WTC11 (cell line): ENCODE measurements at regions not wholly inside any gene's neighbourhood (a gene's known extent, or its start where the extent isn't known, plus 50 kb on each side); places are given as distances from the start of the nearest gene placed in this dataset.

Source experiments
- ATAC-seq: fragments of 200-7000 bp; cut with Tn5 transposase; 2 replicates; pipeline ENCODE4 v1.10.0; 2021; ENCODE audit warnings: mild to moderate bottlenecking, moderate library complexity
- CTCF ChIA-PET: fragments of 300-600 bp; sonication (Branson Sonifier 250); formaldehyde crosslinking; loops from one replicate; lab custom pipeline; 2021; ENCODE audit warnings: antibody characterized with exemption; lab: Charles Lee
- POLR2A ChIA-PET: fragments of 350-600 bp; sonication (Branson Sonifier 250); formaldehyde crosslinking; loops from one replicate; lab custom pipeline; 2021; ENCODE audit warnings: antibody characterized with exemption; lab: Charles Lee
- DNase-seq: peaks from one replicate; pipeline ENCODE4 v3.0.0; 2021; ENCODE audit warnings: low spot score
- H3K27ac Mint-ChIP-seq: 2 replicates; pipeline ENCODE4 v1.8.0; 2021; ENCODE audit warnings: mixed read lengths
- H3K27me3 Mint-ChIP-seq: 2 replicates; pipeline ENCODE4 v1.8.0; 2021; ENCODE audit warnings: low read depth, mild to moderate bottlenecking, moderate library complexity, mixed read lengths
- H3K36me3 Mint-ChIP-seq: 2 replicates; pipeline ENCODE4 v1.8.0; 2021; ENCODE audit warnings: mixed read lengths
- H3K4me1 Mint-ChIP-seq: 2 replicates; pipeline ENCODE4 v1.8.0; 2022; ENCODE audit warnings: mixed read lengths
- H3K4me3 Mint-ChIP-seq: 2 replicates; pipeline ENCODE4 v1.8.0; 2021; ENCODE audit warnings: mild to moderate bottlenecking, moderate library complexity, mixed read lengths
- H3K9me3 Mint-ChIP-seq: 2 replicates; pipeline ENCODE4 v1.8.0; 2021; ENCODE audit warnings: mixed read lengths
- ATF1 ChIP-seq: sonication (generic); formaldehyde crosslinking; IDR thresholded peaks from 2 replicates; pipeline ENCODE4 v1.8.1; 2023; ENCODE audit warnings: mild to moderate bottlenecking, moderate library complexity, missing genetic modification reagents
- CREB1 ChIP-seq: sonication (generic); formaldehyde crosslinking; IDR thresholded peaks from 2 replicates; pipeline ENCODE4 v1.8.0; 2023; ENCODE audit warnings: mild to moderate bottlenecking, missing genetic modification reagents
- CREM ChIP-seq: sonication (generic); formaldehyde crosslinking; IDR thresholded peaks from 2 replicates; pipeline ENCODE4 v1.8.1; 2022; ENCODE audit warnings: mild to moderate bottlenecking, missing genetic modification reagents, moderate library complexity
- ELF4 ChIP-seq: sonication (generic); formaldehyde crosslinking; IDR thresholded peaks from 2 replicates; pipeline ENCODE4 v1.8.1; 2022; ENCODE audit warnings: low read depth, mild to moderate bottlenecking, moderate library complexity, missing genetic modification reagents
- ESRRA ChIP-seq: sonication (generic); formaldehyde crosslinking; IDR thresholded peaks from 2 replicates; pipeline ENCODE4 v1.8.1; 2022; ENCODE audit warnings: mild to moderate bottlenecking, missing genetic modification reagents, borderline replicate concordance
- MLX ChIP-seq: sonication (generic); formaldehyde crosslinking; IDR thresholded peaks from 2 replicates; pipeline ENCODE4 v1.8.1; 2023; ENCODE audit warnings: mild to moderate bottlenecking, missing genetic modification reagents, moderate library complexity
- NFE2L1 ChIP-seq: sonication (generic); formaldehyde crosslinking; IDR thresholded peaks from 2 replicates; pipeline ENCODE4 v1.8.1; 2023; ENCODE audit warnings: missing genetic modification reagents
- NR3C1 ChIP-seq: sonication (generic); formaldehyde crosslinking; conservative IDR thresholded peaks from 2 replicates; pipeline ENCODE4 v1.8.1; 2023; ENCODE audit warnings: low read depth, mild to moderate bottlenecking, missing genetic modification reagents
- PRDM15 ChIP-seq: sonication (generic); formaldehyde crosslinking; IDR thresholded peaks from 2 replicates; pipeline ENCODE4 v1.8.0; 2022; ENCODE audit warnings: missing genetic modification reagents
- PRRX2 ChIP-seq: fragments of 250-450 bp; sonication (Bioruptor Pico); IDR thresholded peaks from 2 replicates; pipeline ENCODE4 v1.8.0; 2021; ENCODE audit warnings: mild to moderate bottlenecking
- RORB ChIP-seq: fragments of 250-450 bp; sonication (Bioruptor Pico); IDR thresholded peaks from 2 replicates; pipeline ENCODE4 v1.9.0; 2021; ENCODE audit warnings: mild to moderate bottlenecking
- TP53 ChIP-seq: sonication (generic); formaldehyde crosslinking; IDR thresholded peaks from 2 replicates; pipeline ENCODE4 v1.8.1; 2023; ENCODE audit warnings: mild to moderate bottlenecking, missing genetic modification reagents
- USF2 ChIP-seq: sonication (generic); formaldehyde crosslinking; IDR thresholded peaks from 2 replicates; pipeline ENCODE4 v1.8.1; 2023; ENCODE audit warnings: mild to moderate bottlenecking, missing genetic modification reagents, moderate library complexity
- ZBTB21 ChIP-seq: sonication (generic); formaldehyde crosslinking; IDR thresholded peaks from 2 replicates; pipeline ENCODE4 v1.8.1; 2023; ENCODE audit warnings: mild to moderate bottlenecking, missing genetic modification reagents, borderline replicate concordance
- ZNF263 ChIP-seq: sonication (generic); formaldehyde crosslinking; IDR thresholded peaks from 2 replicates; pipeline ENCODE4 v1.8.1; 2022; ENCODE audit warnings: low read depth, mild to moderate bottlenecking, moderate library complexity, missing genetic modification reagents
- ZSCAN18 ChIP-seq: fragments of 250-450 bp; sonication (Bioruptor Pico); IDR thresholded peaks from 2 replicates; pipeline ENCODE4 v2.1.2; 2022; ENCODE audit warnings: mild to moderate bottlenecking, moderate library complexity
- TF ChIP-seq, protein P1 (sequence below): sonication (generic); formaldehyde crosslinking; IDR thresholded peaks from 2 replicates; pipeline ENCODE4 v1.8.0; 2022; ENCODE audit warnings: mild to moderate bottlenecking, missing genetic modification reagents
- TF ChIP-seq, protein P2 (sequence below): sonication (generic); formaldehyde crosslinking; IDR thresholded peaks from 2 replicates; pipeline ENCODE4 v1.8.1; 2022; ENCODE audit warnings: low read depth, missing genetic modification reagents, borderline replicate concordance
- TF ChIP-seq, protein P3 (sequence below): fragments of 250-450 bp; sonication (Bioruptor Pico); IDR thresholded peaks from 2 replicates; pipeline ENCODE4 v1.9.0; 2021; ENCODE audit warnings: mild to moderate bottlenecking, borderline replicate concordance
- TF ChIP-seq, protein P4 (sequence below): sonication (generic); formaldehyde crosslinking; IDR thresholded peaks from 2 replicates; pipeline ENCODE4 v1.8.1; 2022; ENCODE audit warnings: mild to moderate bottlenecking, missing genetic modification reagents, moderate library complexity, borderline replicate concordance

DNA sequence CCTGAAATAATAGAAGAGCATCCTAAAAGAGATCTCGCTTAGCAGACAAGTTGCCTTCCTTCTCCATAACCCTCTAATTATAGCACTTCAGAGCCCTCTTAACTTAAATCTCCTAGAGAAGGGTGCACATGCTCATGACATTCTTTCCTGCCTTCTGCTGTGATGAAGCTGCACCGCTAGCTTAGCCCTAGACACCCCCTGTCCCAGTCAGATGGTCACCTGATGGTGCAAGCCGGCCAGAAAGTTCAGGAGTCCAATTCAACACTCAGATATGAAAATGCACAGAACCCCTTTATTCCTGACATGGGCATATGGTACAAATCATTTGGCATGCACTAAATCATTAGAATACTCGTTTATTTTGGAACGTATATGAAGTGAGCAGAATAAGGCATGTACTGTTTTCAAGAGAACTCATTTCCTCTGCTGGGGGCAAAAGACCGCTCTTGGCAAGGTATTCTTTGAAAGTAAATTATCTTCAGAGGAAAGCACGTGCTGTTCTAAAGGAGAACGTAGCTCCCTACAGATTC lies 420.4 kb upstream of the PROK2 start:
- ChIA-PET POLR2A (no interaction called here), CTCF (no interaction called here)
- Mint-ChIP-seq H3K4me3 (no peak overlapping the region), H3K27ac (no peak overlapping the region), H3K27me3 (no peaks in the 10 kb centered on the region), H3K9me3 (peaks cover 19% of the 10 kb centered on the region), H3K4me1 (peaks cover 22% of the 10 kb centered on the region), H3K36me3 (peaks cover 8% of the 10 kb centered on the region)
- no peak for DNase-seq
- TF ChIP-seq RORB (CRISPR knock-in tag) (no peak), ATF1 (CRISPR knock-in tag) (no peak), ZSCAN18 (no peak), TP53 (CRISPR knock-in tag) (no peak), ZNF263 (CRISPR knock-in tag) (no peak)
- TF ChIP-seq, protein P1, sequence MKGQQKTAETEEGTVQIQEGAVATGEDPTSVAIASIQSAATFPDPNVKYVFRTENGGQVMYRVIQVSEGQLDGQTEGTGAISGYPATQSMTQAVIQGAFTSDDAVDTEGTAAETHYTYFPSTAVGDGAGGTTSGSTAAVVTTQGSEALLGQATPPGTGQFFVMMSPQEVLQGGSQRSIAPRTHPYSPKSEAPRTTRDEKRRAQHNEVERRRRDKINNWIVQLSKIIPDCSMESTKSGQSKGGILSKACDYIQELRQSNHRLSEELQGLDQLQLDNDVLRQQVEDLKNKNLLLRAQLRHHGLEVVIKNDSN (CRISPR knock-in tag) = no peak
- no peak for ATAC-seq

DNA sequence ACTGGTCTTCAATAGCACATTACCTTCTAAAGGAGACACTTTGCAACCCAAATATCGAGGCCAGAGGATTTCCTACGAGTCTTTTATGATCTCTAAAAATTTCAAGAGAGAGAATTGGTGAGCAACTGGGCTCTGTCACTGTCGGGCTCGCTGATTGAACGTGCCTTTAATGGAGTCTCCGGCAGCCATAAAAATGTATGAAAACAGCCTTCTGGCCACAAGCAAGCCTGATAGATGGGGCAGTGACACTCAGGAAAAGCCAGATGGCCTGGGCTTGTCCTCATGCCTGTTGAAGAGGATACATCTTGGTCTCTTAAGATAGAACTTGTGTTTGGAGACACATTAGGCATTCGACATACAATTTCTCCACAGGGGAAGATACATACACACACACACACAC lies 419.5 kb upstream of the PROK2 start:
- ChIA-PET POLR2A (no interaction called here), CTCF (no interaction called here)
- H3K9me3 Mint-ChIP-seq = peaks cover 28% of the 10 kb centered on the region
- ATAC-seq (no peak), DNase-seq (no peak)
- H3K4me1 Mint-ChIP-seq = peaks cover 14% of the 10 kb centered on the region
- no peaks in the 10 kb centered on the region for H3K27me3 Mint-ChIP-seq
- H3K36me3 Mint-ChIP-seq = peaks cover 16% of the 10 kb centered on the region
- H3K27ac Mint-ChIP-seq = no peak overlapping the region
- H3K4me3 Mint-ChIP-seq = no peak overlapping the region
- TF ChIP-seq, protein P2, sequence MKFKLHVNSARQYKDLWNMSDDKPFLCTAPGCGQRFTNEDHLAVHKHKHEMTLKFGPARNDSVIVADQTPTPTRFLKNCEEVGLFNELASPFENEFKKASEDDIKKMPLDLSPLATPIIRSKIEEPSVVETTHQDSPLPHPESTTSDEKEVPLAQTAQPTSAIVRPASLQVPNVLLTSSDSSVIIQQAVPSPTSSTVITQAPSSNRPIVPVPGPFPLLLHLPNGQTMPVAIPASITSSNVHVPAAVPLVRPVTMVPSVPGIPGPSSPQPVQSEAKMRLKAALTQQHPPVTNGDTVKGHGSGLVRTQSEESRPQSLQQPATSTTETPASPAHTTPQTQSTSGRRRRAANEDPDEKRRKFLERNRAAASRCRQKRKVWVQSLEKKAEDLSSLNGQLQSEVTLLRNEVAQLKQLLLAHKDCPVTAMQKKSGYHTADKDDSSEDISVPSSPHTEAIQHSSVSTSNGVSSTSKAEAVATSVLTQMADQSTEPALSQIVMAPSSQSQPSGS (CRISPR knock-in tag) = no peak
- no peak for TF ChIP-seq NFE2L1 (CRISPR knock-in tag)
- TF ChIP-seq NR3C1 (CRISPR knock-in tag) = no peak
- TF ChIP-seq ESRRA (CRISPR knock-in tag) = no peak
- TF ChIP-seq PRDM15 (CRISPR knock-in tag) = no peak
- no peak for TF ChIP-seq USF2 (CRISPR knock-in tag)
- TF ChIP-seq CREM (CRISPR knock-in tag) = no peak
- no peak for TF ChIP-seq MLX (CRISPR knock-in tag)
- no peak for TF ChIP-seq PRRX2 (CRISPR knock-in tag)
- no peak for TF ChIP-seq ELF4
- TF ChIP-seq ZBTB21 (CRISPR knock-in tag) = no peak
- TF ChIP-seq, protein P3, sequence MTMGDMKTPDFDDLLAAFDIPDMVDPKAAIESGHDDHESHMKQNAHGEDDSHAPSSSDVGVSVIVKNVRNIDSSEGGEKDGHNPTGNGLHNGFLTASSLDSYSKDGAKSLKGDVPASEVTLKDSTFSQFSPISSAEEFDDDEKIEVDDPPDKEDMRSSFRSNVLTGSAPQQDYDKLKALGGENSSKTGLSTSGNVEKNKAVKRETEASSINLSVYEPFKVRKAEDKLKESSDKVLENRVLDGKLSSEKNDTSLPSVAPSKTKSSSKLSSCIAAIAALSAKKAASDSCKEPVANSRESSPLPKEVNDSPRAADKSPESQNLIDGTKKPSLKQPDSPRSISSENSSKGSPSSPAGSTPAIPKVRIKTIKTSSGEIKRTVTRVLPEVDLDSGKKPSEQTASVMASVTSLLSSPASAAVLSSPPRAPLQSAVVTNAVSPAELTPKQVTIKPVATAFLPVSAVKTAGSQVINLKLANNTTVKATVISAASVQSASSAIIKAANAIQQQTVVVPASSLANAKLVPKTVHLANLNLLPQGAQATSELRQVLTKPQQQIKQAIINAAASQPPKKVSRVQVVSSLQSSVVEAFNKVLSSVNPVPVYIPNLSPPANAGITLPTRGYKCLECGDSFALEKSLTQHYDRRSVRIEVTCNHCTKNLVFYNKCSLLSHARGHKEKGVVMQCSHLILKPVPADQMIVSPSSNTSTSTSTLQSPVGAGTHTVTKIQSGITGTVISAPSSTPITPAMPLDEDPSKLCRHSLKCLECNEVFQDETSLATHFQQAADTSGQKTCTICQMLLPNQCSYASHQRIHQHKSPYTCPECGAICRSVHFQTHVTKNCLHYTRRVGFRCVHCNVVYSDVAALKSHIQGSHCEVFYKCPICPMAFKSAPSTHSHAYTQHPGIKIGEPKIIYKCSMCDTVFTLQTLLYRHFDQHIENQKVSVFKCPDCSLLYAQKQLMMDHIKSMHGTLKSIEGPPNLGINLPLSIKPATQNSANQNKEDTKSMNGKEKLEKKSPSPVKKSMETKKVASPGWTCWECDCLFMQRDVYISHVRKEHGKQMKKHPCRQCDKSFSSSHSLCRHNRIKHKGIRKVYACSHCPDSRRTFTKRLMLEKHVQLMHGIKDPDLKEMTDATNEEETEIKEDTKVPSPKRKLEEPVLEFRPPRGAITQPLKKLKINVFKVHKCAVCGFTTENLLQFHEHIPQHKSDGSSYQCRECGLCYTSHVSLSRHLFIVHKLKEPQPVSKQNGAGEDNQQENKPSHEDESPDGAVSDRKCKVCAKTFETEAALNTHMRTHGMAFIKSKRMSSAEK (CRISPR knock-in tag) = no peak
- TF ChIP-seq CREB1 (CRISPR knock-in tag) = no peak
- TF ChIP-seq, protein P4, sequence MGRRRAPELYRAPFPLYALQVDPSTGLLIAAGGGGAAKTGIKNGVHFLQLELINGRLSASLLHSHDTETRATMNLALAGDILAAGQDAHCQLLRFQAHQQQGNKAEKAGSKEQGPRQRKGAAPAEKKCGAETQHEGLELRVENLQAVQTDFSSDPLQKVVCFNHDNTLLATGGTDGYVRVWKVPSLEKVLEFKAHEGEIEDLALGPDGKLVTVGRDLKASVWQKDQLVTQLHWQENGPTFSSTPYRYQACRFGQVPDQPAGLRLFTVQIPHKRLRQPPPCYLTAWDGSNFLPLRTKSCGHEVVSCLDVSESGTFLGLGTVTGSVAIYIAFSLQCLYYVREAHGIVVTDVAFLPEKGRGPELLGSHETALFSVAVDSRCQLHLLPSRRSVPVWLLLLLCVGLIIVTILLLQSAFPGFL (CRISPR knock-in tag) = no peak
